Liver (tissue), 8 donors: ENCODE measurements at regions not wholly inside any gene's neighbourhood (a gene's known extent, or its start where the extent isn't known, plus 50 kb on each side); places are given as distances from the start of the nearest gene placed in this dataset.

Experiments used
- DNase-seq: peaks from one replicate; pipeline ENCODE4 v3.0.0-alpha.2; 2017; ENCODE audit warnings: low spot score
- H3K27ac ChIP-seq, 2 donors: one replicate each; pipeline ENCODE4 v1.7.0; 2013; ENCODE audit warnings: inconsistent platforms in 2 of 2, low read length in 2 of 2, control low read depth in 1 of 2, low read depth in 1 of 2, mild to moderate bottlenecking in 1 of 2
- H3K27me3 ChIP-seq, 4 donors: one replicate each; pipeline versions ENCODE4 v1.6.1 to v1.7.0; 2013; ENCODE audit warnings: low read length in 3 of 4, inconsistent platforms in 1 of 4, mild to moderate bottlenecking in 1 of 4, moderate library complexity in 1 of 4; ENCODE audit not compliant: control insufficient read depth in 4 of 4, insufficient read depth in 4 of 4
- H3K36me3 ChIP-seq, 4 donors: one replicate each; pipeline versions ENCODE4 v1.6.1 to v1.7.0; 2013; ENCODE audit warnings: low read length in 3 of 4, mild to moderate bottlenecking in 3 of 4, low read depth in 1 of 4, moderate library complexity in 1 of 4; ENCODE audit not compliant: control insufficient read depth in 4 of 4, insufficient read depth in 3 of 4
- H3K4me1 ChIP-seq, 4 donors: one replicate each; pipeline versions ENCODE4 v1.6.1 to v1.7.0; 2013; ENCODE audit warnings: low read length in 3 of 4, mild to moderate bottlenecking in 3 of 4, moderate library complexity in 1 of 4; ENCODE audit not compliant: control insufficient read depth in 4 of 4, insufficient read depth in 4 of 4
- H3K4me3 ChIP-seq, 3 donors: one replicate each; pipeline versions ENCODE4 v1.6.1 to v1.7.0; 2013; ENCODE audit warnings: low read length in 3 of 3, control low read depth in 1 of 3, low read depth in 1 of 3, mild to moderate bottlenecking in 1 of 3
- H3K9ac ChIP-seq, 2 donors: one replicate each; pipeline ENCODE4 v1.7.0; 2013; ENCODE audit warnings: low read length in 2 of 2, mild to moderate bottlenecking in 2 of 2, moderate library complexity in 2 of 2, control low read depth in 1 of 2, low read depth in 1 of 2
- H3K9me3 ChIP-seq, 4 donors: one replicate each; pipeline versions ENCODE4 v1.6.1 to v1.7.0; 2013; ENCODE audit warnings: low read length in 3 of 4; ENCODE audit not compliant: control insufficient read depth in 4 of 4
- ATF3 ChIP-seq: IDR thresholded peaks from 2 replicates; pipeline ENCODE4 v1.6.1; 2016; ENCODE audit warnings: antibody characterized with exemption
- CTCF ChIP-seq: fragments of 150-350 bp; IDR thresholded peaks from 2 replicates; pipeline ENCODE4 v1.5.1; 2017; ENCODE audit warnings: improper control_type of control experiment, low read depth, low read length; ENCODE audit not compliant: missing input control
- EGR1 ChIP-seq, 2 donors: IDR thresholded peaks; 2 replicates each; pipeline ENCODE4 v1.6.1; 2016 to 2018; ENCODE audit warnings: antibody characterized with exemption in 2 of 2, low read depth in 2 of 2
- FOXA1 ChIP-seq: IDR thresholded peaks from 2 replicates; pipeline ENCODE4 v1.6.1; 2016; ENCODE audit warnings: antibody characterized with exemption
- FOXA2 ChIP-seq: IDR thresholded peaks from 2 replicates; pipeline ENCODE4 v1.6.1; 2016; ENCODE audit warnings: antibody characterized with exemption
- GABPA ChIP-seq, 2 donors: IDR thresholded peaks in 1 of 2; conservative IDR thresholded peaks in 1 of 2; 2 replicates each; pipeline ENCODE4 v1.6.1; 2016; ENCODE audit warnings: antibody characterized with exemption in 2 of 2, mild to moderate bottlenecking in 1 of 2, moderate library complexity in 1 of 2
- HNF4A ChIP-seq, 2 donors: conservative IDR thresholded peaks; 2 replicates each; pipeline ENCODE4 v1.6.1; 2016; ENCODE audit warnings: antibody characterized with exemption in 2 of 2, mild to moderate bottlenecking in 2 of 2
- HNF4G ChIP-seq: IDR thresholded peaks from 2 replicates; pipeline ENCODE4 v1.6.1; 2016; ENCODE audit warnings: antibody characterized with exemption
- JUND ChIP-seq, 2 donors: IDR thresholded peaks; 2 replicates each; pipeline ENCODE4 v1.6.1; 2016; ENCODE audit warnings: antibody characterized with exemption in 2 of 2
- MAX ChIP-seq: IDR thresholded peaks from 2 replicates; pipeline ENCODE4 v1.6.1; 2016; ENCODE audit warnings: antibody characterized with exemption
- NR2F2 ChIP-seq: IDR thresholded peaks from 2 replicates; pipeline ENCODE4 v1.6.1; 2016; ENCODE audit warnings: antibody characterized with exemption
- RAD21 ChIP-seq, 2 donors: IDR thresholded peaks; 2 replicates each; pipeline ENCODE4 v1.6.1; 2016; ENCODE audit warnings: antibody characterized with exemption in 2 of 2, mild to moderate bottlenecking in 2 of 2
- REST ChIP-seq: IDR thresholded peaks from 2 replicates; pipeline ENCODE4 v1.6.1; 2016; ENCODE audit warnings: antibody characterized with exemption, mild to moderate bottlenecking
- RXRA ChIP-seq, 2 donors: IDR thresholded peaks; 2 replicates each; pipeline ENCODE4 v1.6.1; 2017 to 2018; ENCODE audit warnings: antibody characterized with exemption in 2 of 2, mild to moderate bottlenecking in 1 of 2
- SP1 ChIP-seq: IDR thresholded peaks from 2 replicates; pipeline ENCODE4 v1.6.1; 2018; ENCODE audit warnings: antibody characterized with exemption, mild to moderate bottlenecking
- TAF1 ChIP-seq: conservative IDR thresholded peaks from 2 replicates; pipeline ENCODE4 v1.6.1; 2016; ENCODE audit warnings: antibody characterized with exemption, mild to moderate bottlenecking
- YY1 ChIP-seq: IDR thresholded peaks from 2 replicates; pipeline ENCODE4 v1.6.1; 2016; ENCODE audit warnings: antibody characterized with exemption, mild to moderate bottlenecking
- ZBTB33 ChIP-seq: IDR thresholded peaks from 2 replicates; pipeline ENCODE4 v1.6.1; 2016; ENCODE audit warnings: antibody characterized with exemption
- WGBS: extraction: QIAGEN DNeasy Blood & Tissue Kit; methylation state at CpG from one replicate; pipeline ENCODE4 v1.1.7; 2013; 5-methylcytosine and 5-hydroxymethylcytosine counted together
- donor health status: healthy.
- donor health status: healthy.
- donor health status: healthy.
- donor health status: healthy.
- donor health status: healthy.

GRCh38 chrY:7336023-7336873 lies 424.7 kb upstream of the AMELY start:
- Histone ChIP-seq H3K27me3 (no peaks in the 10 kb centered on the region), H3K9ac (no peak overlapping the region), H3K27ac (no peak overlapping the region), H3K4me3 (no peak overlapping the region), H3K9me3 (no peaks in the 10 kb centered on the region), H3K4me1 (no peaks in the 10 kb centered on the region), H3K36me3 (peaks cover 0 to 2% (median 0%) of the 10 kb centered on the region in 4 donors)
- WGBS = 95% methylated on average over 13 of the region's 13 CpGs
- no peak for DNase-seq
- TF ChIP-seq YY1 = no peak
- no peak for TF ChIP-seq FOXA1
- no peak for TF ChIP-seq RAD21 (IDR thresholded peaks at IDR 0.05)
- no peak for TF ChIP-seq FOXA2
- TF ChIP-seq EGR1 (IDR thresholded peaks at IDR 0.05; ENCODE audit: low read depth in 2 of 2) = no peak
- TF ChIP-seq TAF1 = no peak
- no peak for TF ChIP-seq HNF4G
- no peak for TF ChIP-seq SP1
- no peak for TF ChIP-seq REST
- no peak for TF ChIP-seq HNF4A (conservative IDR thresholded peaks at IDR 0.05)
- no peak for TF ChIP-seq MAX
- TF ChIP-seq ATF3 = no peak
- no peak for TF ChIP-seq JUND (IDR thresholded peaks at IDR 0.05)
- no peak for TF ChIP-seq ZBTB33
- TF ChIP-seq NR2F2 = no peak
- no peak for TF ChIP-seq RXRA (IDR thresholded peaks at IDR 0.05)
- no peak for TF ChIP-seq CTCF
- TF ChIP-seq GABPA (IDR thresholded peaks at IDR 0.05 in 1 of 2, conservative IDR thresholded peaks at IDR 0.05 in 1 of 2) = no peak
